Fibroblast of lung (primary cell): ENCODE measurements at regions not wholly inside any gene's neighbourhood (a gene's known extent, or its start where the extent isn't known, plus 50 kb on each side); places are given as distances from the start of the nearest gene placed in this dataset.

Experiments
- DNase-seq, 2 donors: peaks; one replicate each; pipeline versions ENCODE4 v3.0.0 to v3.0.0-alpha.2; 2010; ENCODE audit warnings: low read depth in 2 of 2
- H2AFZ ChIP-seq: 2 replicates; pipeline ENCODE4 v1.5.1; 2012; ENCODE audit warnings: low read length, control low read depth, inconsistent platforms
- H3K27ac ChIP-seq: 2 replicates; pipeline ENCODE4 v1.5.1; 2011; ENCODE audit warnings: low read length, control low read depth; ENCODE audit not compliant: insufficient read depth
- H3K27me3 ChIP-seq: 2 replicates; pipeline ENCODE4 v1.5.1; 2011; ENCODE audit warnings: mild to moderate bottlenecking, low read length; ENCODE audit not compliant: control insufficient read depth, insufficient read depth
- H3K36me3 ChIP-seq: 2 replicates; pipeline ENCODE4 v1.5.1; 2011; ENCODE audit warnings: low read length; ENCODE audit not compliant: control insufficient read depth, insufficient read depth
- H3K4me1 ChIP-seq: 2 replicates; pipeline ENCODE4 v1.5.1; 2011; ENCODE audit warnings: low read length; ENCODE audit not compliant: control insufficient read depth, insufficient read depth; ENCODE audit errors: extremely low read depth
- H3K4me2 ChIP-seq: 2 replicates; pipeline ENCODE4 v1.5.1; 2011; ENCODE audit warnings: low read length, control low read depth; ENCODE audit not compliant: insufficient read depth; ENCODE audit errors: extremely low read depth
- H3K4me3 ChIP-seq, 4 experiments: fragments of 200-600 bp in 1 of 4; sonication (generic) in 1 of 4; replicated peaks in 1 of 4; 2 replicates each; pipeline ENCODE4 v1.5.1; 2011 to 2016; ENCODE audit warnings: low read length in 4 of 4, low read depth in 3 of 4, mild to moderate bottlenecking in 3 of 4, control low read depth in 2 of 4, inconsistent platforms in 1 of 4, mixed read lengths in 1 of 4; ENCODE audit not compliant: insufficient read depth in 1 of 4; ENCODE audit errors: control extremely low read depth in 1 of 4
- H3K79me2 ChIP-seq: 2 replicates; pipeline ENCODE4 v1.5.1; 2012; ENCODE audit warnings: mild to moderate bottlenecking, low read length, inconsistent platforms; ENCODE audit not compliant: control insufficient read depth, insufficient read depth
- H3K9ac ChIP-seq: 2 replicates; pipeline ENCODE4 v1.5.1; 2011; ENCODE audit warnings: mild to moderate bottlenecking, low read length, control low read depth; ENCODE audit not compliant: insufficient read depth
- H3K9me3 ChIP-seq: 2 replicates; pipeline ENCODE4 v1.5.1; 2012; ENCODE audit warnings: low read depth, low read length; ENCODE audit not compliant: control insufficient read depth, insufficient read depth
- H4K20me1 ChIP-seq: 2 replicates; pipeline ENCODE4 v1.5.1; 2011; ENCODE audit warnings: low read length; ENCODE audit not compliant: control insufficient read depth, insufficient read depth; ENCODE audit errors: extremely low read depth
- CTCF ChIP-seq, 2 donors: IDR thresholded peaks in 1 of 2; conservative IDR thresholded peaks in 1 of 2; 1 replicate in 1 of 2; 2 replicates in 1 of 2; pipeline ENCODE4 v1.5.1; 2011 to 2012; ENCODE audit warnings: low read length in 2 of 2, control low read depth in 1 of 2, inconsistent platforms in 1 of 2, low read depth in 1 of 2, mild to moderate bottlenecking in 1 of 2
- EZH2 ChIP-seq: IDR thresholded peaks from 2 replicates; pipeline ENCODE4 v1.5.1; 2012; ENCODE audit warnings: low read length, control low read depth, mild to moderate bottlenecking; ENCODE audit errors: missing control alignments

- no peaks in the 10 kb centered on the region for H4K20me1 ChIP-seq
- no peaks in the 10 kb centered on the region for H3K4me1 ChIP-seq
- no peaks in the 10 kb centered on the region for H3K79me2 ChIP-seq
- TF ChIP-seq EZH2 (no peak), CTCF (conservative IDR thresholded peaks at IDR 0.05 in 1 of 2, IDR thresholded peaks at IDR 0.05 in 1 of 2; ENCODE audit: low read depth in 1 of 2, low read length in 2 of 2) (no peak)
- no peak for DNase-seq
- no peak overlapping the region for H3K27ac ChIP-seq
- no peaks in the 10 kb centered on the region for H3K9me3 ChIP-seq
- no peak overlapping the region for H3K4me2 ChIP-seq
- no peak overlapping the region for H2AFZ ChIP-seq
- H3K4me3 ChIP-seq, result no peak overlapping the region
- H3K36me3 ChIP-seq, result no peaks in the 10 kb centered on the region
- H3K27me3 ChIP-seq, result peaks cover 3% of the 10 kb centered on the region
- no peak overlapping the region for H3K9ac ChIP-seq
Observed at GRCh38 chr17:36687736-36688135, 86.4 kb downstream of the MRM1 start.

GRCh38 chr17:36689089-36689667 lies 87.8 kb downstream of the MRM1 start:
- Histone ChIP-seq H3K9me3 (no peaks in the 10 kb centered on the region), H2AFZ (no peak overlapping the region), H3K36me3 (no peaks in the 10 kb centered on the region), H3K27me3 (peaks cover 3% of the 10 kb centered on the region), H3K4me3 (no peak overlapping the region), H3K9ac (no peak overlapping the region), H3K79me2 (no peaks in the 10 kb centered on the region), H3K4me2 (no peak overlapping the region), H4K20me1 (no peaks in the 10 kb centered on the region), H3K27ac (no peak overlapping the region), H3K4me1 (no peaks in the 10 kb centered on the region)
- DNase-seq, result no peak
- TF ChIP-seq EZH2 (no peak), CTCF (conservative IDR thresholded peaks at IDR 0.05 in 1 of 2, IDR thresholded peaks at IDR 0.05 in 1 of 2; ENCODE audit: low read depth in 1 of 2, low read length in 2 of 2) (no peak)

GRCh38 chr17:36690190-36690589 lies 88.8 kb downstream of the MRM1 start:
- H3K9me3 ChIP-seq, result no peaks in the 10 kb centered on the region
- no peak overlapping the region for H3K9ac ChIP-seq
- no peaks in the 10 kb centered on the region for H4K20me1 ChIP-seq
- no peaks in the 10 kb centered on the region for H3K79me2 ChIP-seq
- peaks cover 3% of the 10 kb centered on the region for H3K27me3 ChIP-seq
- H3K4me1 ChIP-seq, result no peaks in the 10 kb centered on the region
- no peaks in the 10 kb centered on the region for H3K36me3 ChIP-seq
- no peak for DNase-seq
- no peak overlapping the region for H3K4me2 ChIP-seq
- H2AFZ ChIP-seq, result no peak overlapping the region
- H3K27ac ChIP-seq, result no peak overlapping the region
- TF ChIP-seq EZH2 (no peak), CTCF (conservative IDR thresholded peaks at IDR 0.05 in 1 of 2, IDR thresholded peaks at IDR 0.05 in 1 of 2; ENCODE audit: low read depth in 1 of 2, low read length in 2 of 2) (no peak)
- H3K4me3 ChIP-seq, result no peak overlapping the region
